ENCODE measurements at regions not wholly inside any gene's neighbourhood (a gene's known extent, or its start where the extent isn't known, plus 50 kb on each side); places are given as distances from the start of the nearest gene placed in this dataset.

GRCh38 chr10:118503192-118503591 is 92.3 kb downstream of the PRLHR start:
- in situ Hi-C loops (cut with MboI) (no loop called here), intact Hi-C loops (cut with micrococcal nuclease) (no loop called here)
- no peak overlapping the region for H3K4me2 ChIP-seq (ENCODE audit: insufficient read depth, low read length)
- TF ChIP-seq RHOXF2B (CRISPR knock-in tag; conservative IDR thresholded peaks at IDR 0.05) (no peak), ZNF316 (IDR thresholded peaks at IDR 0.05) (peak; percentile 82), C11orf30 (IDR thresholded peaks at IDR 0.05; ENCODE audit: low read depth) (peak; percentile 71), ZNF197 (CRISPR knock-in tag; IDR thresholded peaks at IDR 0.05; ENCODE audit: low read depth) (no peak), SLC30A9 (CRISPR knock-in tag; IDR thresholded peaks at IDR 0.05) (no peak), GATAD2B (IDR thresholded peaks at IDR 0.05; ENCODE audit: borderline replicate concordance) (no peak), IRF9 (tag; IDR thresholded peaks at IDR 0.05) (no peak), E2F8 (IDR thresholded peaks at IDR 0.05; ENCODE audit: low read depth, partially characterized antibody) (no peak), ZNF274 (IDR thresholded peaks at IDR 0.05; ENCODE audit: borderline replicate concordance, low read depth, low read length) (no peak), KLF13 (tag; IDR thresholded peaks at IDR 0.05; ENCODE audit: borderline replicate concordance, low read depth) (no peak), PHF8 (IDR thresholded peaks at IDR 0.05; ENCODE audit: borderline replicate concordance, low read length) (no peak), MAFK (IDR thresholded peaks at IDR 0.05; ENCODE audit: low read length) (peak; percentile 43; the same call in 1 of the 2 replicates), HNRNPL (IDR thresholded peaks at IDR 0.05; ENCODE audit: low read depth, low read length) (no peak), MAFG (tag; conservative IDR thresholded peaks at IDR 0.05) (peak; percentile 72), ZNF57 (CRISPR knock-in tag; IDR thresholded peaks at IDR 0.05) (no peak), MAFF (IDR thresholded peaks at IDR 0.05; ENCODE audit: low read length) (peak; percentile 35; the same call in 1 of the 2 replicates)
- TF ChIP-seq, protein P1, sequence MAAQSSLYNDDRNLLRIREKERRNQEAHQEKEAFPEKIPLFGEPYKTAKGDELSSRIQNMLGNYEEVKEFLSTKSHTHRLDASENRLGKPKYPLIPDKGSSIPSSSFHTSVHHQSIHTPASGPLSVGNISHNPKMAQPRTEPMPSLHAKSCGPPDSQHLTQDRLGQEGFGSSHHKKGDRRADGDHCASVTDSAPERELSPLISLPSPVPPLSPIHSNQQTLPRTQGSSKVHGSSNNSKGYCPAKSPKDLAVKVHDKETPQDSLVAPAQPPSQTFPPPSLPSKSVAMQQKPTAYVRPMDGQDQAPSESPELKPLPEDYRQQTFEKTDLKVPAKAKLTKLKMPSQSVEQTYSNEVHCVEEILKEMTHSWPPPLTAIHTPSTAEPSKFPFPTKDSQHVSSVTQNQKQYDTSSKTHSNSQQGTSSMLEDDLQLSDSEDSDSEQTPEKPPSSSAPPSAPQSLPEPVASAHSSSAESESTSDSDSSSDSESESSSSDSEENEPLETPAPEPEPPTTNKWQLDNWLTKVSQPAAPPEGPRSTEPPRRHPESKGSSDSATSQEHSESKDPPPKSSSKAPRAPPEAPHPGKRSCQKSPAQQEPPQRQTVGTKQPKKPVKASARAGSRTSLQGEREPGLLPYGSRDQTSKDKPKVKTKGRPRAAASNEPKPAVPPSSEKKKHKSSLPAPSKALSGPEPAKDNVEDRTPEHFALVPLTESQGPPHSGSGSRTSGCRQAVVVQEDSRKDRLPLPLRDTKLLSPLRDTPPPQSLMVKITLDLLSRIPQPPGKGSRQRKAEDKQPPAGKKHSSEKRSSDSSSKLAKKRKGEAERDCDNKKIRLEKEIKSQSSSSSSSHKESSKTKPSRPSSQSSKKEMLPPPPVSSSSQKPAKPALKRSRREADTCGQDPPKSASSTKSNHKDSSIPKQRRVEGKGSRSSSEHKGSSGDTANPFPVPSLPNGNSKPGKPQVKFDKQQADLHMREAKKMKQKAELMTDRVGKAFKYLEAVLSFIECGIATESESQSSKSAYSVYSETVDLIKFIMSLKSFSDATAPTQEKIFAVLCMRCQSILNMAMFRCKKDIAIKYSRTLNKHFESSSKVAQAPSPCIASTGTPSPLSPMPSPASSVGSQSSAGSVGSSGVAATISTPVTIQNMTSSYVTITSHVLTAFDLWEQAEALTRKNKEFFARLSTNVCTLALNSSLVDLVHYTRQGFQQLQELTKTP (IDR thresholded peaks at IDR 0.05; ENCODE audit: low read depth in 1 of 2, partially characterized antibody in 2 of 2), result no peak
- no peak overlapping the region for H3K4me3 ChIP-seq
- peaks cover 0 to 13% of the 10 kb centered on the region in 2 experiments; a peak in 3 of 5 replicates for H3K4me1 ChIP-seq (replicated peaks in 1 of 2; ENCODE audit: control insufficient read depth in 2 of 2, insufficient read depth in 2 of 2, low read length in 2 of 2)
- BruUV-seq (replicated peaks), result no TSS peak
- 55% methylated on average over 1 of the region's 2 CpGs for WGBS (ENCODE audit: insufficient coverage, low coverage, missing lambda C conversion rate)
- ChIA-PET CTCF (ENCODE audit: low intra/inter-chr PET ratio) (no interaction called here), POLR2A (no interaction called here)
- H3K9ac ChIP-seq (ENCODE audit: insufficient read depth in 1 of 2, low read depth in 2 of 2, low read length in 2 of 2), result no peak overlapping the region
- H3K9me1 ChIP-seq (ENCODE audit: control insufficient read depth, insufficient read depth, low read length), result no peaks in the 10 kb centered on the region
- no peaks in the 10 kb centered on the region for H4K20me1 ChIP-seq (replicated peaks; ENCODE audit: control insufficient read depth, insufficient read depth, low read length)
- H3K27me3 ChIP-seq (ENCODE audit: control insufficient read depth in 2 of 2, insufficient read depth in 2 of 2, low read length in 2 of 2), result no peaks in the 10 kb centered on the region
- no peak overlapping the region for H3K27ac ChIP-seq (ENCODE audit: extremely low read depth, low read depth, low read length)
- H3K36me3 ChIP-seq (ENCODE audit: control insufficient read depth, insufficient read depth, low read length), result no peaks in the 10 kb centered on the region
- no peaks in the 10 kb centered on the region for H3K79me2 ChIP-seq (ENCODE audit: control insufficient read depth, insufficient read depth, low read length)
- no peaks in the 10 kb centered on the region for H3K9me3 ChIP-seq (replicated peaks; ENCODE audit: control insufficient read depth, insufficient read depth, low read depth, low read length)
- no peak overlapping the region for H2AFZ ChIP-seq (ENCODE audit: low read depth, low read length)
- ATAC-seq, result no peak
- DNase-seq (ENCODE audit: extremely low read depth in 1 of 4, low spot score in 3 of 4), result no peak
- no peak for FAIRE-seq

Data from K562 (cell line).